HL-60 (cell line): ENCODE measurements at regions not wholly inside any gene's neighbourhood (a gene's known extent, or its start where the extent isn't known, plus 50 kb on each side); places are given as distances from the start of the nearest gene placed in this dataset.
"Not testable (repeated sequence)": the region's sequence is repeated elsewhere in the genome, so short reads cannot be mapped to it uniquely, and the experiment has no call there.

Experiments used
- GABPA ChIP-seq: IDR thresholded peaks from 2 replicates; pipeline ENCODE4 v1.6.1; 2012; ENCODE audit warnings: low read depth
- POLR2AphosphoS5 ChIP-seq: IDR thresholded peaks from 2 replicates; pipeline ENCODE4 v1.6.1; 2012; ENCODE audit warnings: low read depth
- TF ChIP-seq, protein P1 (sequence below): IDR thresholded peaks from one replicate; pipeline ENCODE4 v1.5.1; 2011; ENCODE audit warnings: low read length, control low read depth, inconsistent platforms; ENCODE audit not compliant: insufficient read depth
- TF ChIP-seq, protein P2 (sequence below): IDR thresholded peaks from 2 replicates; pipeline ENCODE4 v1.6.1; 2012; ENCODE audit warnings: low read depth; ENCODE audit not compliant: insufficient replicate concordance

DNA sequence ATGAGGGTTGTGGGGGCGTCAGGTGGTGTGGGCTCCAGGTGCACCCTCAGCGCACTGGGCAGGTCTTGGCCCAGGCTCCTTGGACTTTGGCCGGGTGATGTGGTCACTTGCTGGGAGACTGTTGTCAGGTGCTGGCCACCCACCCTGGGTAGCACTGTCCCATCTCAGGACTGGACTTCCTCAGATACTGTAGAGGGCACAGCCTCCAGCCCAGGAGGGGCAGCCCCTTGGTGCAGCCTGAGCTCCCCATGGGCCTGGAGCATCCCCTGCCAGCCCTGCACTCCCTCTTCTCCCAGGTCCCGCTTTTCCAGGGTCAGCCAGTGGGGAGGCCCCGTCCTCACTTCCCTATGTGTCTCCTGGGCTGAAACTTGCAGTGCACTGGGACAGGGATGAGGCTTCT, 592.3 kb downstream of the CWH43 start:
- TF ChIP-seq, protein P1, sequence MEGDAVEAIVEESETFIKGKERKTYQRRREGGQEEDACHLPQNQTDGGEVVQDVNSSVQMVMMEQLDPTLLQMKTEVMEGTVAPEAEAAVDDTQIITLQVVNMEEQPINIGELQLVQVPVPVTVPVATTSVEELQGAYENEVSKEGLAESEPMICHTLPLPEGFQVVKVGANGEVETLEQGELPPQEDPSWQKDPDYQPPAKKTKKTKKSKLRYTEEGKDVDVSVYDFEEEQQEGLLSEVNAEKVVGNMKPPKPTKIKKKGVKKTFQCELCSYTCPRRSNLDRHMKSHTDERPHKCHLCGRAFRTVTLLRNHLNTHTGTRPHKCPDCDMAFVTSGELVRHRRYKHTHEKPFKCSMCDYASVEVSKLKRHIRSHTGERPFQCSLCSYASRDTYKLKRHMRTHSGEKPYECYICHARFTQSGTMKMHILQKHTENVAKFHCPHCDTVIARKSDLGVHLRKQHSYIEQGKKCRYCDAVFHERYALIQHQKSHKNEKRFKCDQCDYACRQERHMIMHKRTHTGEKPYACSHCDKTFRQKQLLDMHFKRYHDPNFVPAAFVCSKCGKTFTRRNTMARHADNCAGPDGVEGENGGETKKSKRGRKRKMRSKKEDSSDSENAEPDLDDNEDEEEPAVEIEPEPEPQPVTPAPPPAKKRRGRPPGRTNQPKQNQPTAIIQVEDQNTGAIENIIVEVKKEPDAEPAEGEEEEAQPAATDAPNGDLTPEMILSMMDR: not testable (repeated sequence)
- TF ChIP-seq, protein P2, sequence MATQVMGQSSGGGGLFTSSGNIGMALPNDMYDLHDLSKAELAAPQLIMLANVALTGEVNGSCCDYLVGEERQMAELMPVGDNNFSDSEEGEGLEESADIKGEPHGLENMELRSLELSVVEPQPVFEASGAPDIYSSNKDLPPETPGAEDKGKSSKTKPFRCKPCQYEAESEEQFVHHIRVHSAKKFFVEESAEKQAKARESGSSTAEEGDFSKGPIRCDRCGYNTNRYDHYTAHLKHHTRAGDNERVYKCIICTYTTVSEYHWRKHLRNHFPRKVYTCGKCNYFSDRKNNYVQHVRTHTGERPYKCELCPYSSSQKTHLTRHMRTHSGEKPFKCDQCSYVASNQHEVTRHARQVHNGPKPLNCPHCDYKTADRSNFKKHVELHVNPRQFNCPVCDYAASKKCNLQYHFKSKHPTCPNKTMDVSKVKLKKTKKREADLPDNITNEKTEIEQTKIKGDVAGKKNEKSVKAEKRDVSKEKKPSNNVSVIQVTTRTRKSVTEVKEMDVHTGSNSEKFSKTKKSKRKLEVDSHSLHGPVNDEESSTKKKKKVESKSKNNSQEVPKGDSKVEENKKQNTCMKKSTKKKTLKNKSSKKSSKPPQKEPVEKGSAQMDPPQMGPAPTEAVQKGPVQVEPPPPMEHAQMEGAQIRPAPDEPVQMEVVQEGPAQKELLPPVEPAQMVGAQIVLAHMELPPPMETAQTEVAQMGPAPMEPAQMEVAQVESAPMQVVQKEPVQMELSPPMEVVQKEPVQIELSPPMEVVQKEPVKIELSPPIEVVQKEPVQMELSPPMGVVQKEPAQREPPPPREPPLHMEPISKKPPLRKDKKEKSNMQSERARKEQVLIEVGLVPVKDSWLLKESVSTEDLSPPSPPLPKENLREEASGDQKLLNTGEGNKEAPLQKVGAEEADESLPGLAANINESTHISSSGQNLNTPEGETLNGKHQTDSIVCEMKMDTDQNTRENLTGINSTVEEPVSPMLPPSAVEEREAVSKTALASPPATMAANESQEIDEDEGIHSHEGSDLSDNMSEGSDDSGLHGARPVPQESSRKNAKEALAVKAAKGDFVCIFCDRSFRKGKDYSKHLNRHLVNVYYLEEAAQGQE: not testable (repeated sequence)
- not testable (repeated sequence) for TF ChIP-seq GABPA, POLR2AphosphoS5
